Mucosa of descending colon (tissue), 3 donors: ENCODE measurements at regions not wholly inside any gene's neighbourhood (a gene's known extent, or its start where the extent isn't known, plus 50 kb on each side); places are given as distances from the start of the nearest gene placed in this dataset.

Experiments used
- ATAC-seq: fragments of 200-7000 bp; cut with Tn5 transposase; one replicate; pipeline ENCODE4 v1.9.1; 2020; ENCODE audit warnings: mild to moderate bottlenecking, moderate library complexity
- DNase-seq, 3 donors: peaks; one replicate each; pipeline ENCODE4 v3.0.0-alpha.2; 2020
- H3K36me3 ChIP-seq: fragments of 200-600 bp; one replicate; pipeline ENCODE4 v1.8.0; 2021; ENCODE audit warnings: low read depth, mild to moderate bottlenecking
- H3K4me1 ChIP-seq: fragments of 200-600 bp; one replicate; pipeline ENCODE4 v1.8.0; 2021; ENCODE audit warnings: low read depth, mild to moderate bottlenecking
- H3K4me3 ChIP-seq: fragments of 200-600 bp; one replicate; pipeline ENCODE4 v1.8.0; 2021; ENCODE audit warnings: mild to moderate bottlenecking
- H3K9me3 ChIP-seq: fragments of 200-600 bp; one replicate; pipeline ENCODE4 v1.8.0; 2021; ENCODE audit warnings: mild to moderate bottlenecking
- CTCF ChIP-seq: fragments of 200-600 bp; IDR thresholded peaks from one replicate; pipeline ENCODE4 v1.8.0; 2022; ENCODE audit warnings: antibody characterized with exemption, mild to moderate bottlenecking
- intact Hi-C, 2 donors: fragments of 100-400 bp; cut with DNase I in 1 of 2; cut with micrococcal nuclease in 1 of 2; formaldehyde crosslinking; loops; one replicate each; pipeline versions ENCODE4 v1.11.0 to v1.11.1; 2022; cut with DNase I, micrococcal nuclease
- donor health status: DM: no; HTN: no; CAD: no; lungs with moderate emphysema.
- donor health status: DM: no; HTN: no; CAD: no.
- donor health status: DM: no; HTN: yes; CAD: no.

- Histone ChIP-seq H3K36me3 (no peaks in the 10 kb centered on the region), H3K4me1 (no peaks in the 10 kb centered on the region), H3K4me3 (no peak overlapping the region), H3K9me3 (no peaks in the 10 kb centered on the region)
- ATAC-seq = no peak
- no peak for TF ChIP-seq CTCF
- intact Hi-C loops = no loop called here
- no peak for DNase-seq
Observed at GRCh38 chr4:170854097-170854496, 764.3 kb upstream of the AADAT start.

DNA sequence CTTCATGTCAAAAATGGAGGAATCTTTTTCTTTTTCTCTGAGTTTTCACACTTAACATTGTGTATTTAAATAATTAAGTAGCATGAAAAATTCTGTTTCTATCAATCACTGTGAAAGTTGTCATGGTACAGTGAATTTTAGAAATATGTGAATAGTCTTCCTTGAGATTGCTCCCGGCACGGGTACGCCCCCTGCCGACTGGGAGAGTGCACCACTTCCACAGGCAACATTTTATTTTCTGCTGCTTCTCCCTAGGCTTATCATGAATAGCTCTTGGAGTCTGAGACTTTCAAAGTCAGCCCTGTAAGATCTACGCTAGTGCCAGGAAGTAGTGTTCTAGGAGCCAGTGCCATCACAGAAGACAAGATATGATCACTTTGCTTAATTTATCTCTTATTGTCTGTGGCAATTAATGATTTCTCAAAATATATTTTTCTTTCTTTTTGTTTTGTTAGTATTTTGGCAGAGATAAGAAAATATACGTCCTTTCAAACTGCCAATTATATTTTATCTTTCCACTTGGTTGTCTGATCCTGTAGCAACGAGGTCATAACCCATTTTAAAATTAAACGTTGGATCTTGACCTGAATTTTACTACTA, 763.8 kb upstream of the AADAT start:
- ATAC-seq = peak; percentile 65
- DNase-seq = peak; percentile 22 to 63 (median 61)
- intact Hi-C loops = no loop called here
- Histone ChIP-seq H3K4me1 (no peaks in the 10 kb centered on the region), H3K36me3 (no peaks in the 10 kb centered on the region), H3K9me3 (no peaks in the 10 kb centered on the region), H3K4me3 (no peak overlapping the region)
- peak; percentile 36 for TF ChIP-seq CTCF

- no peak for TF ChIP-seq CTCF
- H3K4me3 ChIP-seq = no peak overlapping the region
- no peak for DNase-seq
- no peaks in the 10 kb centered on the region for H3K9me3 ChIP-seq
- ATAC-seq = no peak
- no peaks in the 10 kb centered on the region for H3K4me1 ChIP-seq
- intact Hi-C loops = no loop called here
- H3K36me3 ChIP-seq = no peaks in the 10 kb centered on the region
Observed at GRCh38 chr4:170849969-170850368, 760.2 kb upstream of the AADAT start.

- Histone ChIP-seq H3K36me3 (no peaks in the 10 kb centered on the region), H3K4me1 (no peaks in the 10 kb centered on the region), H3K9me3 (no peaks in the 10 kb centered on the region), H3K4me3 (no peak overlapping the region)
- DNase-seq (no peak), ATAC-seq (no peak)
- no peak for TF ChIP-seq CTCF
- intact Hi-C loops = no loop called here
Observed at GRCh38 chr4:170827562-170828274, 738.0 kb upstream of the AADAT start.

DNA sequence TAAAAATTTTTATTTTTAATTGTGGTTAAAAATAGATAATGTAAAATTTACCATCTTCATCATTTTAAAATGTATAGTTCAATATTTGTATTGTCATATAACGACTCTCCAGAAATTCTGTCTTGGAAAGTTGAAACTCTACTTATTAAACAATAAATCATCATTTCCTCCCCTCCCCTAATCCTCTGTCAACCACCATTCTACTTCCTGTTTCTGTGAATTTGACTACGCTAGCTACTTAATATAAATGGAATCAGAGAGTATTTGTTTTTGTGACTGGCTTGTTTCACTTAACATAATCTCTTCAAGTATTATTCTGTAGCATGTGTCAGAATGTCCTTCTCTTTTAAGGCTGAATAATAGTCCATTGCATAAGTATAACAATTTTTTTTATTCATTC, 729.0 kb upstream of the AADAT start:
- Histone ChIP-seq H3K4me3 (no peak overlapping the region), H3K9me3 (peaks cover 20% of the 10 kb centered on the region), H3K4me1 (no peaks in the 10 kb centered on the region), H3K36me3 (no peaks in the 10 kb centered on the region)
- intact Hi-C loops = no loop called here
- DNase-seq = no peak
- no peak for TF ChIP-seq CTCF
- ATAC-seq = no peak
